ENCODE measurements at regions not wholly inside any gene's neighbourhood (a gene's known extent, or its start where the extent isn't known, plus 50 kb on each side); places are given as distances from the start of the nearest gene placed in this dataset.

DNA sequence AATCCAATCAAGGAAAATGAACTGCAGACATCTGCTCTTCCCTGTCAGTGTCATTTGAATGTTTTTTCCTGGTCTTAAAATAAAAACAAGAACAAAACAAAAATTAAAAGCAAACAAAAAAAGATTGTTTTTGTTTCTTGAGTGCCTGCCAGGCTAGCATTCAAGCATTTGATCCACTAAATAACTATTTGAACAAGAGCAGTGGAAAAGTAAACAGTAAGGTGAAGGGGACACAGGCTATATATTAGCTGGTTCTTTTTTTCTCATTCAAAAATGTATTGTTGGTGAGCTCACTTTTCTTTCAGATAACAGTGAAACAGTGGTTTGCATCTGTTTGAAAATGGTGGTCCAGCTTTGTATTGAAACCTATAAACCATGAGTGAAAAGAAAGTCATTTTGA is 586.9 kb upstream of the SGO1 start (continued):
- TF ChIP-seq, protein P1, sequence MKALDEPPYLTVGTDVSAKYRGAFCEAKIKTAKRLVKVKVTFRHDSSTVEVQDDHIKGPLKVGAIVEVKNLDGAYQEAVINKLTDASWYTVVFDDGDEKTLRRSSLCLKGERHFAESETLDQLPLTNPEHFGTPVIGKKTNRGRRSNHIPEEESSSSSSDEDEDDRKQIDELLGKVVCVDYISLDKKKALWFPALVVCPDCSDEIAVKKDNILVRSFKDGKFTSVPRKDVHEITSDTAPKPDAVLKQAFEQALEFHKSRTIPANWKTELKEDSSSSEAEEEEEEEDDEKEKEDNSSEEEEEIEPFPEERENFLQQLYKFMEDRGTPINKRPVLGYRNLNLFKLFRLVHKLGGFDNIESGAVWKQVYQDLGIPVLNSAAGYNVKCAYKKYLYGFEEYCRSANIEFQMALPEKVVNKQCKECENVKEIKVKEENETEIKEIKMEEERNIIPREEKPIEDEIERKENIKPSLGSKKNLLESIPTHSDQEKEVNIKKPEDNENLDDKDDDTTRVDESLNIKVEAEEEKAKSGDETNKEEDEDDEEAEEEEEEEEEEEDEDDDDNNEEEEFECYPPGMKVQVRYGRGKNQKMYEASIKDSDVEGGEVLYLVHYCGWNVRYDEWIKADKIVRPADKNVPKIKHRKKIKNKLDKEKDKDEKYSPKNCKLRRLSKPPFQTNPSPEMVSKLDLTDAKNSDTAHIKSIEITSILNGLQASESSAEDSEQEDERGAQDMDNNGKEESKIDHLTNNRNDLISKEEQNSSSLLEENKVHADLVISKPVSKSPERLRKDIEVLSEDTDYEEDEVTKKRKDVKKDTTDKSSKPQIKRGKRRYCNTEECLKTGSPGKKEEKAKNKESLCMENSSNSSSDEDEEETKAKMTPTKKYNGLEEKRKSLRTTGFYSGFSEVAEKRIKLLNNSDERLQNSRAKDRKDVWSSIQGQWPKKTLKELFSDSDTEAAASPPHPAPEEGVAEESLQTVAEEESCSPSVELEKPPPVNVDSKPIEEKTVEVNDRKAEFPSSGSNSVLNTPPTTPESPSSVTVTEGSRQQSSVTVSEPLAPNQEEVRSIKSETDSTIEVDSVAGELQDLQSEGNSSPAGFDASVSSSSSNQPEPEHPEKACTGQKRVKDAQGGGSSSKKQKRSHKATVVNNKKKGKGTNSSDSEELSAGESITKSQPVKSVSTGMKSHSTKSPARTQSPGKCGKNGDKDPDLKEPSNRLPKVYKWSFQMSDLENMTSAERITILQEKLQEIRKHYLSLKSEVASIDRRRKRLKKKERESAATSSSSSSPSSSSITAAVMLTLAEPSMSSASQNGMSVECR (CRISPR knock-in tag; IDR thresholded peaks at IDR 0.05; ENCODE audit: borderline replicate concordance) = no peak
- no peak for TF ChIP-seq ZNF263 (CRISPR knock-in tag; IDR thresholded peaks at IDR 0.05; ENCODE audit: low read depth)

- ATAC-seq (no peak), DNase-seq (ENCODE audit: low spot score) (no peak)
- no peaks in the 10 kb centered on the region for H3K27me3 Mint-ChIP-seq (ENCODE audit: low read depth)
- H3K4me1 Mint-ChIP-seq = no peaks in the 10 kb centered on the region
- no peak overlapping the region for H3K27ac Mint-ChIP-seq
- H3K36me3 Mint-ChIP-seq = no peaks in the 10 kb centered on the region
- POLR2A ChIA-PET = no interaction called here
- H3K9me3 Mint-ChIP-seq = no peaks in the 10 kb centered on the region
- H3K4me3 Mint-ChIP-seq = no peak overlapping the region
- CTCF ChIA-PET = no interaction called here
- TF ChIP-seq USF1 (CRISPR knock-in tag; IDR thresholded peaks at IDR 0.05) (no peak), TCF7 (CRISPR knock-in tag; IDR thresholded peaks at IDR 0.05; ENCODE audit: low read depth) (no peak), MLX (CRISPR knock-in tag; IDR thresholded peaks at IDR 0.05) (no peak), ZNF425 (CRISPR knock-in tag; conservative IDR thresholded peaks at IDR 0.05) (no peak), RELA (CRISPR knock-in tag; IDR thresholded peaks at IDR 0.05; ENCODE audit: borderline replicate concordance) (no peak), OVOL2 (CRISPR knock-in tag; IDR thresholded peaks at IDR 0.05; ENCODE audit: borderline replicate concordance) (no peak), ZNF281 (CRISPR knock-in tag; IDR thresholded peaks at IDR 0.05) (no peak), NR3C1 (CRISPR knock-in tag; conservative IDR thresholded peaks at IDR 0.05; ENCODE audit: low read depth) (no peak), SP1 (CRISPR knock-in tag; conservative IDR thresholded peaks at IDR 0.05) (no peak), GTF2I (CRISPR knock-in tag; conservative IDR thresholded peaks at IDR 0.05) (no peak), ATF3 (CRISPR knock-in tag; conservative IDR thresholded peaks at IDR 0.05) (no peak)
- TF ChIP-seq, protein P2, sequence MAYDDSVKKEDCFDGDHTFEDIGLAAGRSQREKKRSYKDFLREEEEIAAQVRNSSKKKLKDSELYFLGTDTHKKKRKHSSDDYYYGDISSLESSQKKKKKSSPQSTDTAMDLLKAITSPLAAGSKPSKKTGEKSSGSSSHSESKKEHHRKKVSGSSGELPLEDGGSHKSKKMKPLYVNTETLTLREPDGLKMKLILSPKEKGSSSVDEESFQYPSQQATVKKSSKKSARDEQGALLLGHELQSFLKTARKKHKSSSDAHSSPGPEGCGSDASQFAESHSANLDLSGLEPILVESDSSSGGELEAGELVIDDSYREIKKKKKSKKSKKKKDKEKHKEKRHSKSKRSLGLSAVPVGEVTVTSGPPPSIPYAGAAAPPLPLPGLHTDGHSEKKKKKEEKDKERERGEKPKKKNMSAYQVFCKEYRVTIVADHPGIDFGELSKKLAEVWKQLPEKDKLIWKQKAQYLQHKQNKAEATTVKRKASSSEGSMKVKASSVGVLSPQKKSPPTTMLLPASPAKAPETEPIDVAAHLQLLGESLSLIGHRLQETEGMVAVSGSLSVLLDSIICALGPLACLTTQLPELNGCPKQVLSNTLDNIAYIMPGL (CRISPR knock-in tag; IDR thresholded peaks at IDR 0.05) = no peak
- TF ChIP-seq, protein P3, sequence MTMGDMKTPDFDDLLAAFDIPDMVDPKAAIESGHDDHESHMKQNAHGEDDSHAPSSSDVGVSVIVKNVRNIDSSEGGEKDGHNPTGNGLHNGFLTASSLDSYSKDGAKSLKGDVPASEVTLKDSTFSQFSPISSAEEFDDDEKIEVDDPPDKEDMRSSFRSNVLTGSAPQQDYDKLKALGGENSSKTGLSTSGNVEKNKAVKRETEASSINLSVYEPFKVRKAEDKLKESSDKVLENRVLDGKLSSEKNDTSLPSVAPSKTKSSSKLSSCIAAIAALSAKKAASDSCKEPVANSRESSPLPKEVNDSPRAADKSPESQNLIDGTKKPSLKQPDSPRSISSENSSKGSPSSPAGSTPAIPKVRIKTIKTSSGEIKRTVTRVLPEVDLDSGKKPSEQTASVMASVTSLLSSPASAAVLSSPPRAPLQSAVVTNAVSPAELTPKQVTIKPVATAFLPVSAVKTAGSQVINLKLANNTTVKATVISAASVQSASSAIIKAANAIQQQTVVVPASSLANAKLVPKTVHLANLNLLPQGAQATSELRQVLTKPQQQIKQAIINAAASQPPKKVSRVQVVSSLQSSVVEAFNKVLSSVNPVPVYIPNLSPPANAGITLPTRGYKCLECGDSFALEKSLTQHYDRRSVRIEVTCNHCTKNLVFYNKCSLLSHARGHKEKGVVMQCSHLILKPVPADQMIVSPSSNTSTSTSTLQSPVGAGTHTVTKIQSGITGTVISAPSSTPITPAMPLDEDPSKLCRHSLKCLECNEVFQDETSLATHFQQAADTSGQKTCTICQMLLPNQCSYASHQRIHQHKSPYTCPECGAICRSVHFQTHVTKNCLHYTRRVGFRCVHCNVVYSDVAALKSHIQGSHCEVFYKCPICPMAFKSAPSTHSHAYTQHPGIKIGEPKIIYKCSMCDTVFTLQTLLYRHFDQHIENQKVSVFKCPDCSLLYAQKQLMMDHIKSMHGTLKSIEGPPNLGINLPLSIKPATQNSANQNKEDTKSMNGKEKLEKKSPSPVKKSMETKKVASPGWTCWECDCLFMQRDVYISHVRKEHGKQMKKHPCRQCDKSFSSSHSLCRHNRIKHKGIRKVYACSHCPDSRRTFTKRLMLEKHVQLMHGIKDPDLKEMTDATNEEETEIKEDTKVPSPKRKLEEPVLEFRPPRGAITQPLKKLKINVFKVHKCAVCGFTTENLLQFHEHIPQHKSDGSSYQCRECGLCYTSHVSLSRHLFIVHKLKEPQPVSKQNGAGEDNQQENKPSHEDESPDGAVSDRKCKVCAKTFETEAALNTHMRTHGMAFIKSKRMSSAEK (CRISPR knock-in tag; IDR thresholded peaks at IDR 0.05; ENCODE audit: borderline replicate concordance) = no peak
- TF ChIP-seq, protein P4, sequence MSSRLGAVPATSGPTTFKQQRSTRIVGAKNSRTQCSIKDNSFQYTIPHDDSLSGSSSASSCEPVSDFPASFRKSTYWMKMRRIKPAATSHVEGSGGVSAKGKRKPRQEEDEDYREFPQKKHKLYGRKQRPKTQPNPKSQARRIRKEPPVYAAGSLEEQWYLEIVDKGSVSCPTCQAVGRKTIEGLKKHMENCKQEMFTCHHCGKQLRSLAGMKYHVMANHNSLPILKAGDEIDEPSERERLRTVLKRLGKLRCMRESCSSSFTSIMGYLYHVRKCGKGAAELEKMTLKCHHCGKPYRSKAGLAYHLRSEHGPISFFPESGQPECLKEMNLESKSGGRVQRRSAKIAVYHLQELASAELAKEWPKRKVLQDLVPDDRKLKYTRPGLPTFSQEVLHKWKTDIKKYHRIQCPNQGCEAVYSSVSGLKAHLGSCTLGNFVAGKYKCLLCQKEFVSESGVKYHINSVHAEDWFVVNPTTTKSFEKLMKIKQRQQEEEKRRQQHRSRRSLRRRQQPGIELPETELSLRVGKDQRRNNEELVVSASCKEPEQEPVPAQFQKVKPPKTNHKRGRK (CRISPR knock-in tag; IDR thresholded peaks at IDR 0.05; ENCODE audit: borderline replicate concordance) = no peak
Observed at GRCh38 chr3:20769430-20769829, 583.4 kb upstream of the SGO1 start.
